Activated CD4-positive, alpha-beta T cell treated with anti-CD3 and anti-CD28 coated beads, Interleukin-2, amount 50 U/mL, for 48 hours (primary cell): ENCODE measurements at regions not wholly inside any gene's neighbourhood (a gene's known extent, or its start where the extent isn't known, plus 50 kb on each side); places are given as distances from the start of the nearest gene placed in this dataset.

Source experiments
- DNase-seq, 2 experiments: peaks; one replicate each; pipeline ENCODE4 v3.0.0-alpha.2; 2020

DNA sequence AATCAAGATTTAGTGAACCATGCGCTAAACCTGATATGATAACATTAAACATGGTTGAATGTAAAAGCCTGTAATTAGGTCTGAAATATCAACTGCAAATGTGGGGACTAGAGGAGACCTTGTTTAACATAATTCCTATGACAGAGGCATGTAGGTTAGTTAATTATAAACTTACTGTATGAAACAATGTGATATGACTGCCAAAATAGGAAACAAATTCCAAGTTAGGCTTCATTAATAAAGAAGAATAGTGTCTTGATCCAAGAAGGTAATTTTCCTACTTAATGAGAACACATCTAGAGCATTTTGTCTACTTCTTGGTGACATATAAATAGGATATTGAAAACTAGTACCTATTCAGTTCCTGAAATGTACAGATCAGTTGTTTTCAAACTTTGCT is 136.2 kb upstream of the TARS1 start:
- no peak for DNase-seq

DNA sequence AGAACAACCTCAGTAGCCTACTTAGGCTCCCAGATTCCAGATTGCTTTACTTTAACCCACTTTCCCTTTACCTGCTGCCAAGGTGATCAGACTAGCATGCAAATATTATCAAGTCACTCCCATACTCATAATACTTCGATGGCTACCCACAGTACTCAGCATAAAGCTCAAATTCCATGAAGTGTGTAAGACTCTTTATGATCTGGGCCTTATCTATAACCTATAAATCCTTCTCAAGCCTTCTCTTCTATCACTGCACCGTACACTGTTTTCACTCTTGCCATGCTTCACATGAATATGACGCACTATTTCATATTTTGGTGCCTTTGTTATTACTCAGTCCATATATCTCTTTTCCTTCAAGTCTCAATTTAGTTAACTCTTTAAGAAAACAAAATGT is 135.2 kb upstream of the TARS1 start:
- DNase-seq: no peak

DNA sequence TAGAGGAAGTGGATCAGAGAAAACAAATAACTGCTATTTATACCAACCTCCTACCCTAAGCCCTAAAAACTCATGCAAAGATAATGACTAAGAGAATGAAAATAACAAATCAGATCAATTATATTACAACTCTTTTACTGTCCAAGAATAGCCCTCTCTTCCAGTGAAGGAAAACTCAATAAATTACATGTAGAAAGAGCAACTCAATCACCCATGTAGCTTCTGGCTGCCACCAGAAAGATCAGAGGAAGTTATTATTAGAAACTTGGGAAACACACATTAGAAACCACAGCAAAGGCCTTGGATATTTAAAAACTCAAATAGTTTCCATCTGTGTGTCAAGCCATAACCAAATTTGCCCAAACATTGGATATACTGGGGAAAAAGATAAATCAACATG is 134.0 kb upstream of the TARS1 start:
- no peak for DNase-seq

DNA sequence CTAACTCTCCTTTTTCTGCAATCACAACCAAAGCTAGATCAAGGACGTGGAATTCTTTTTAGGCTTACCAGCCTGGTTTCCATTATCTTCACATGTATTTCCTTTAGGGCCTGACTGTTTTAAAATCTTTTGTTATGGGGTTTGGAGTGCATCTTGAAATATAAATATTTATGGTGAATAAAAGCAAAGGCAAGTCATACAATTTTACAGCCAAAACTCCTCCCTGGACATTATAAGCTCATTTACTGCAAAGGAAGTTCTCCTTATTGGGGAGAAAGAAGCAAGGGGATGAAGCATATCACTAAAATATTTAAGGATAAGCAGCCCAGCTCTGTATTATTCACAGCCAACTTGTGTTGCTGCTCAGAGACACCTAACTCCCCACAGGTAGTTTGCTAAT is 132.2 kb upstream of the TARS1 start:
- DNase-seq: no peak

DNA sequence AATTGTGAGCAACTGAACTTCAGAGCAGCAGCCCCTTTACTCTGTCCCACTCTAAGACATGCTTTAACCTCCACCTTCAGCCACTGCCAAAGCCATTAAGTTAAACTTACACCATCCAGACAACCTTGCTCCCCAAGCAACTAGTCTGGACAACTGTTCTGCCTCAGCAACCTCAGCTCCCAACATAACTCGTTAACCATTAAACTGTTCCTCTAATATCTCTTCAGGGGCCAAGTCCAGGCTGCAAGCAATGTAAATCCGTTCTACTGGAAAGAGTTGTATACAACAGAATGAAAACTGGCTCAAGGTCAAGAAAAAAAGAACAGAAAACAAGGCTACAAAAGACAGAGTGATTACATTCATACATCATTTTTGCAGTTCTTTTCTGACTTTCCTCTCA is 131.7 kb upstream of the TARS1 start:
- DNase-seq: no peak

DNA sequence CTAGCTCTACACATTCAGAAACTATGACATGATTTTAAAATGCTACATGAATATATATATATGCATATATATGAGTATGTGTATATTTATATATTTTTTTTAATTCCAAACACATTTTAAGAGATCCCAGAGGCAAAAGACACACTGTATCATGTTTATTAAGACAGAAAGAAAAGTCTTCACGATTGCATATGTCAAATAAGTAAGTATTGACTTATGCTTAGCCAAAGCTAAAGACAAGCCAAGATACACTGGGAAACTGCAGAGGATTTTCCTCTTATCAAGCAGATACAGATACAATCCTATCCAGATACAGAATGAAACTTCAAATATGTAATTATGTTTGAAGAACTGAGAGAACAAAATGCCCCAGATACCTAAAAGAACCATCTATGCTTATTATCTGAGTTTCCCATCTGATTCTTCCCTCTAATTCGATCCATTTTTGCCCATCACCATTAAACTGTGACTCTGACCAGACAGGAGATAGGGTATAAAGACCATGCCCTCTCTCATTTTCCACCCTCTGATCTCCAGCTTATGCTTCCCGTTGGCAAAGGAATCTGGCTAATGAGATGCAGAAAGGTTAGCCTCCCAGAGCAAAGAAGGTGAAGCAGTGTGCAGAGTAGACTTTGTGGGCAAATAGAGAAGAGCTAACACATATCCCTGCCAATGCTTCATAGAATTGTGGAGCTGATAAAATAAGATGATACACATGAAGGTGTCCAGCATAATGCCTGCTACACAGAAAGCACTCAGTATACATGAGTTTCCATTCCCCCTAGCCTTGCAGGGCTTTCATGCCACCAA is 131.0 kb upstream of the TARS1 start:
- DNase-seq: no peak

DNA sequence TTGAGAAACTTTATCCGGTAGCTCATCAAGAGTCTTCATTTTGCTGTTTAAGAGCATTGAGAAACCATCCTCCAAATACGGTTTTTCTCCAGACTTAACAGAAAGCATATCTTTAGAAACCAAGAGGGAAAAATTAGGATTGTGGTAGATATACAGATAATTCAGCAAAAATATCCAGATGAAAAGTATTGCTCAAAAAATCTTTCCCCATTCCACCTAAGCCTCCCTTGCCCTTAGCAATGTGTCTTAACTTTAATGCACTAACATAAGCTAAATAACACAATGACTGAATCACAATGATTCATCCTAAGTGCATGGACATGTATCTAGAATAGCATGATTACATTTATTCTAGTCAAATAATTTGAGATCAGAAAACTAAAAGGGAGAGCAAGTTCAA is 130.3 kb upstream of the TARS1 start:
- DNase-seq: no peak

DNA sequence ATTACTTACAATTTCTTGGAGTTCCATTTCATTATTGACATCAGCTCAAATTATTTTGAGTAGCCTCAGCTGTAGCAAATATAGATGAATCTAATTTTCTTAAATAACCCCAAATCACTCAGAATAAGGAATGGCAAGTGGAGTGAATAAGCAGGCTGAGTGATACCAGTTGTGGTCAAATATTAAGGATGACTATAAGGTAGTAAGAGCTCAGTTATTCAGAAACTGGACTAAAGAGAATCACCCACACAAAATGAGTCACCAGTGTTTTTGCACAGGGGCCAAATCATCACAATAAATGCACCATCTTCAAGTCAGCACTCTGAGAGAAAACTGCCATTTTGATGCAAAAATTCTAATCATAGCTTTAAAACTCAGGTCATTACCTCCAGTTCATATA is 128.9 kb upstream of the TARS1 start:
- no peak for DNase-seq

DNA sequence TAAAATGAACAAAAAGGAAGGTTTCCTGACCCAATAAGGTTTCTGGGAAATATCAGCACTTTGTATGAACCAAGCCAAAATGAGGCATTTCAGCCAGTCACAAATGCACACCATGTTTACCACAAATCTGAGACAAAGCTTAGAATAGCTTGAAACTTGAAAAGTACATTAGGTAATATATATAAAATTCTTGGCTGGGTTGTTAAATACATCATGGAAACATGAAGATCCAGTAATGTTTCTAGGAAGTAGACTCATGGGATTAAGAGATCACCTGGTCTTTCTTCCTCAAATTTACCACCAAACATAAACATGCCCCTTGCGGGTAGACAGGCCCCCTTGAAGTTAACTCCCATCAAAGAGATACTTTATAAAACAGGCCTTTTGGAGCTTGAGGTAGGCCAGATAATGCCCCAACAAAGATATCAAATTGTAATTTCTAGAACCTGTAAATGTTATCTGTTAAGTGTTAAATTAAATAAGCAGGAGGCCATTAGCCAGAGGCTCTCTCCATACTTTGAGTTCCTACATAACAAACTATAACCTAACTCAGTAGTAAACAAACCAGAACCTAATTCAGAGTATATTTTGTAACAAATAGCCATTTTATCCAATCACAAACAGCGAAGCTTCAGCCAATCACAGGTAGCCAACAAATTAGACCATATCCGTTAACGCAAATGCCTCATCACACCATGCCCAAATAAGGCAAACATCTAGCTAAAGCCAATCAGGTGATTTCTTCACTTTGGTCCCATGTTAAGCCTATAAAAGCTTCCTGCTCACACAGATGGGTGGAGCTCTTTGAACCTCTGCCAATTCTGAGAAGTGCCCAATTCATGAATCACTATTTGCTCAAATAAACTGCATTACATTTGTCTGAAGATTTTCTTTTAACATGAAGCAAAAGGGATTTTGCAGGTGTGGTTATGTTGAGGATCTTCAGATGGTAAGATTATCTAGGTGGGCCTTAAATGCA is 127.9 kb upstream of the TARS1 start:
- DNase-seq: no peak

DNA sequence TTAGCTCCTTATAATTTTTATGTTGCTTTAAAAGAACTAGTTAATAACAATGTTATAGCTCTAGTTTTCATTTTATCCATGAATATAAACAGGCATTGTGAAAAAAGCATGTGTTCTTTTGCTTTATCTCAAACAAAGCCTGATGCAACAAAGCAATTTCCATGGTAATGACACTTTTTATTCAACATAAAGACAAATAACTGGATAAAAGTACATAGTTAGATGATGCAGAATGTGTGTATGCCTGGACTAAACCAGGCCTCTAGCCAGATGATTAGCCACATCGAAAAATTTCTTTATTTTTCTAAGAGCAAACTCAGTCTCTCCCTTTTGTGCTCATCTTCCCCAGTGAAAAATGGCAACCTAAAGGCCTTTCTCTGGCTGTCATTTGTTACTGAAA is 125.6 kb upstream of the TARS1 start:
- DNase-seq: no peak

DNA sequence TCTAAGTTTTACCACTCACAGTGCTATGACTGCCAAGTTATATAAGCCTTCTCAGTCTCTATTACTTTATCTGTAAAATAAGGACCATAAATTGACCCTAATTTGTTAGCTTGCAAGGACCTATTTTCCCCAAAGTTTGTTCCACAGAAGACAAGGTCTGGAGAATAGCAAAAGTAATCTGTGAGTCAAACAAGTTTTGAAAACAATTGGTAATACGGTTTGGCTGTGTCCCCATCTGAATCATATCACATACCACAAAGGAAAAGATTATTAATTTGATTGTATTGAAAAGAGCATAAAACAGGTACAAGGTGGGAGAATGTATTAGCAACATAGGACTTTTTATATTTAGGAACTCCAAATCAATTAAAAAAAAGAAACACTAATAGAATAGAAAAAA is 124.0 kb upstream of the TARS1 start:
- DNase-seq: no peak

DNA sequence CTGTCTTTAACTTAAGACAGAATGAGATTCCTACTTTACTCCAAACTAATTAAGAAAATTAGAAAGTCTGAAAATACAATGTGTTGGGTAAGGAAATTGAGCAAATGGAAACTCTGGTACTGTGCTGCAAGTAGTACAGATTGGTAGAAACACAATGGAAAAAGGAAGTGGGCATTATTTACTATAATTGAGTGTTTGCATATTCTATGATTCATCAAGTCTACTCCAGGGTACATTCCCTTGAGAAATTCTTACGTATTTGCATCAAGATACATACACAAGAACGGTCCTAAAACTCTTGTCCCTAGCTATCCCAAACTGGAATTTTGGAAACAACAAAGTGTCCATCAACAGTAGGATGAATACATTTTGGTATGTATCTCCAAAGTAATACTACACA is 123.5 kb upstream of the TARS1 start:
- no peak for DNase-seq

DNA sequence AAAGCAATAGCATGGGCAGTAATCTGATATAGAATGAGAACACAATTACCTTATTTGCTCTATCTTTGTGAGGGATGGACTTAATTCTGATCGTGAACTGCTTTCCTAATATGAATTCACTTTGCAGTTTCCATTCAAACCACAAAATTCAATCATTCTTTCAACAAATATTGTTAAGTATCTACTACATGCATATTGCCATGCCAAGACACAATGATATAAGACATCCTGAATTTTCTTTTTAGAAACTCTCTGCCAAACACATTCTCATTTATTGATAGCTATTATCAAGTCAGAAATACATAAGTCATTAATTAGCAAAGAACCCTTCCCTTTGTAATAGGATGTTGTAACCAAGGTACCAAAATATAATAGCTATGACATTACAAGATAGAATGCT is 121.6 kb upstream of the TARS1 start:
- no peak for DNase-seq

DNA sequence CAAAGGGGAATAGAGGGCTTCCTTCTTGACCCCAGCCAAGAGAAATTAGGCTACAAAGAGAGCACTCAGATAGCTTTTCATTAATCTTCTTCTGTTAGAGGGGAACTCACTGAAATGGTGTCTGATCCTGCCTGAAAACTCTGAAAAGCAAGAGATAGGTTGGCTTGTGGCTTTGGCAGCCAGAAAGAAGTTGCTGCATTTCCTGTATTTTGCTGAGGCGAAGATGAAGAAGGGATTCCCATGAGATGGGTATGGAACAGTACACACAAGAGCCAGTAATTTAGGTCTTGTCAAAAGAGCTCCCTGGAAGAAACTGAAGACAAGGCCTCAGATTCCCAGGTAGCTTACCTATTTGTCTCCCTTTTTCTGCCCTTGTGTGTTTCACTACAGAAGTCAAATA is 120.9 kb upstream of the TARS1 start:
- DNase-seq: no peak

DNA sequence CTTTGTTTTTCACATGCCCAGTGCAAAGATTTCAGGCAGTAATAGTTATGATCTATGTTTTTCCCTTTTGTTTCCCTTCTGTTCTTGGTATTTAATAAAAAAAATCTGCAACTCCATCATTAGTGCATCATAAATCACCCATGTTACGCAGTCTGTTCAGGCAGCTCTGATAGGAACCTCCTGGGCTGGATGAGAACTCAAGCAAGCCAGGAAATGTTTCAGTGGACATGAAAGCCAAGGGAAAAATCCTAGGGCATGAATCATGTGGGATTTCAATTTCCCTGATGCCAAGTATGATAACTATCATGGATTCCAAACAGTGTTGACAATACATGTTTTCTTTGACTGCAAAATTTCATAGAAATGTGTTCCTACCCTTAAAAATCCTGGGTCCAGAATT is 119.7 kb upstream of the TARS1 start:
- DNase-seq: no peak

DNA sequence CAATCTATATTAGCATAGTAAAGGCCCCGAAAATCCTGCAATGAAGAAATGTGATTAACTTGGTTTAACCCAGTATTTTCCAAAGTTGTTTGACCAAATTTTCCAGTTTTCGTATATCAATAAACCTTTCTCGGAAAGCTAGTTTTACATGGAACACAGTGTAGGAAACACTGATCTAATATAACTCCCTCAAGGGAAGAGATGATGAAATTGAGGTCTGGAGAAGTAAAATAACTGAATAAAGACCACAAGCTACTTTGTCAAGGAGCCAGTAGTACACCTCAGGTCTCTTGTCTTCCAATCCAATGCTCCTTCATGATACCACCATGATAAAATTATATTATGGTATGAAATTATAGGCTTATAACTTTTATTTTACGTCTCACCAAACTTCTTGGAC is 118.1 kb upstream of the TARS1 start:
- no peak for DNase-seq

DNA sequence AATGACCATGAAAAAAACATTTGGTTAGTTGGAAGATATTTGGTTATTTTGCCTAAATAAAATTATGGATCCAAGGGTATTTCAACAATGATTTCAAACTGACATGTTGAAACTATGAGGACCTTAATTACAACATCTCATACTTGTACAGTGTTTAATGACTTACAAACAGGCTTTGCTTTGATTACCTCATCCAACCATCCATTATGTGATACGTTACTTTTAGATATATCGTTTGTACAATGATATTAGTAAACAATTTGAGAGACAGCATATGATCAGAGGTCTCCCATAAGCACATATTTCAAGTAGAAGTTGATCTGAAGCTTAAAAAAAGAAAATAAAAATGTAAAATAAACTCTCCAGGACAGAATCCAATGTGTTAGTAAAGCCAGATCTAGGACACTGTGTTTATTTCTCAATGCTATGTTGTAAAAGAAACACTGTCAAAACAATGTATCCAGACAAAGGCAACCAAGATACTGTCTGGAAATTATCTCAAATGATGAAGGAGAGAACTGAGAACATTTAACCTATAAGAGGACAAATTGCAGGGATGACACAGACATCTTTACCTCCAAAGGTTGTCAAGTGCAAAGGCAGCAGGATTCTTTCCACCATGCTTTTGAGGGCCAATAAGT is 116.0 kb upstream of the TARS1 start:
- DNase-seq: no peak

DNA sequence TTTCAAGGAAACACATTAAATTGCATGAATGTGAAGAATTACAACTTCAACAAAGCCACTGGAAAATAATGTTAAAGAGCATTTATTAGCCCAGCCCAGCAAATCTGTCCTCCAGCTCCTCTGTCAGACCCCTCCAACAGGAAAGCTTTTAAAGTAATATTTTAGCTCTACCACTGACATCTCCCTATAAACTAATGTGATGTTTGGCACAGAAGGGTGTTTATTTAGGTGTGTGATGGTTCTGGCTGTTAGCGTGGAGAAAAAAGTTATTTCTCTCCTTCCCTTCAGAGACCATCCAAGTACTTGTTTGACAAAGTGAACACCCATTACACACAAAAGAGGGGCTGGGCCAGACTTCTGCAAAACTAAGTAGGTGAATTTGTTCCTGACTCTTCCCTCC is 111.9 kb upstream of the TARS1 start:
- no peak for DNase-seq

DNA sequence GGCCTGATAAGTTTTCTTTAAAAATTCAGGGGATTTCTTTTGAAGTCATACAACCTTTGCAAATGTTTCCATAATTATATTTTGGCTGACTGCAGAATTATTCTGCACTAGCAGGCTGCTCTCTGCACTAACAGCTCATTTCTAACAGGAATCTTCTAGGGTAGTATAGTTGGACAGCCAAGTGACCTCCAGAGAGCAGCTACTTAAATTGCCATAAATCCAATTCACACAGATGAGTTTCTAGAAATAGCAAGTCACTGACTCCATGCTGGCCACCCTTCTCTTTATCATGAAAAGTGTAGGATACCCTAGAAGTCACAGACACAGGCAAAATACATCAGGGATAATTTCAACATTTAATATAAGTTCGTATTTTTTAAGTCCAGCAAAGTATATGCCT is 110.9 kb upstream of the TARS1 start:
- DNase-seq: no peak

DNA sequence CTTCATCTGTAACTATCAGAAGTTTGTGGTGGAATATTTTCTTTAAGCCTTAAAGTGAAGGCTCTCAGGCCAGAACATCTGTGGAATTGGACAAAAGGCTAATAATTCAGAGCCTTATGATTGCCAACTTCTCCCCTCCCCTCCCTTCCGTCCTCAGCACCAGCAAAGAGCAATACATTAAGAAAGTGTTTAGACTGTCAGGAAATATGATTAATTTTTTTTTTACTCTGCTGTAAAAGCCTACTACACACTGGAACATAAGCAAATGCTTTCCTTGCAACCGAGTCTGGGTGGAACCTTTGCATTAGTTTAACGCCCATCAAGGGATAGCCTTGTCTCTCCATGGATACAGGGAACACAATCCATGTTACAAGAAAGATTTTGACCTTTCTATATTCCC is 110.3 kb upstream of the TARS1 start:
- DNase-seq: no peak

DNA sequence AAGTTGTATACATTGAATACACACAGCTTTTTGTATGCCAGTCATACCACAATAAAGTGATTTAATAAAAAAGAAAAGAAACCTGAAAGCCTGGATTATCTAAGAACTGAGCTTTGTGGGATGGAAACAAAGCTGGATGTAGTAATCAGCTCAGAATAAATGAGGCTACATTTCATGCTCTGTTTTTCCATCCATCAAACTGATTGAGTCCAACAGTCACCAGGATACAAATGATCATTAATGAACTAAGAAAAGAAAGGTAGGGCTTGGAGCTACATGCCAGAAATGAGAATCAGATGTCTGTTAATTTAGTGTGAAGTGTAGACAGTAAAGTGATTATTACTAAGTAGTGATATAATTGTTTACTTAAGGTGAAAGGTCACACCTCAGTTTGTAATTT is 109.8 kb upstream of the TARS1 start:
- no peak for DNase-seq

DNA sequence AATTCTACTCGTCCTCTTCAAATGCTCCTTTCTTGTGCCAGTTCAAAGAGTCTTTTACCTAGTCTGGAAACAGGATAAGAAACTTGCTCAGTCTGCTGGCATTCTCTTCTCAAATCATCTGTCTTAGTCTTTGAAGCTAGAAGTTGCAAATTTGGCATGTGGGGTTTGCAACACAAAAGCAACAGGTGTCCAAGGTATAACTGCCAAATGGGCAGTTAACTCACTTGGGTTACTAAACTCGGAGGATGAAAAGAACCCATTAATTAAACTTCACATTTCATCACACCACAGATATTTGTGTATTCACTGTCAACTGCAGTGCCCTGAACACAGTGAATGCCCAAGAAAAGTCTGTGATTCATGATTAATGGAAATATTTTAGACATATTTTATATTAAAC is 108.0 kb upstream of the TARS1 start:
- no peak for DNase-seq

DNA sequence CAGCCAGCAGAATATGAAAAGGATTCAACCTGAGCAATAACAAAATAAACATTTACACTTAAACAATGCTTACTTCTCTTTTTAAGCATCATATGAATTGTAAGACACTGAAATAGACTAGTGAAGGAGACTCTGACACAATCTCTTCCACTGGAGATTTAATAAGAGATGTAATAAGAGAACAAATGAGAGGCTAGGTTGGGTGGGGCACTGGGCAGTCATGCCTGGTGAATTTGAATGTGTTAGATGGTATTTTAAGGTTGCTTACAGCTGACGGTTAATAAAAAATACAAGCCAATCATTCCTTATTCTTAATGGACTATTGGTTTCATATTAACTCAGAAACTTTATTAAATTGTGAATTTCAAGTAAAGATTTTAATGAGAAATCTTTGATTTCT is 105.9 kb upstream of the TARS1 start:
- no peak for DNase-seq
